Upper lobe of left lung (tissue), 4 donors: ENCODE measurements at regions not wholly inside any gene's neighbourhood (a gene's known extent, or its start where the extent isn't known, plus 50 kb on each side); places are given as distances from the start of the nearest gene placed in this dataset.

Experiments used
- POLR2A ChIP-seq, 4 donors: fragments of 450-650 bp; IDR thresholded peaks; one replicate each; pipeline ENCODE4 v1.5.1; 2016 to 2017; ENCODE audit warnings: antibody characterized with exemption in 4 of 4, mild to moderate bottlenecking in 2 of 4
- TF ChIP-seq, protein P1 (sequence below), 6 experiments: fragments of 450-650 bp in 4 of 6; fragments of 200-600 bp in 2 of 6; sonication (generic) in 2 of 6; IDR thresholded peaks; one replicate each; pipeline ENCODE4 v1.5.1; 2016 to 2019; ENCODE audit warnings: antibody characterized with exemption in 6 of 6

DNA sequence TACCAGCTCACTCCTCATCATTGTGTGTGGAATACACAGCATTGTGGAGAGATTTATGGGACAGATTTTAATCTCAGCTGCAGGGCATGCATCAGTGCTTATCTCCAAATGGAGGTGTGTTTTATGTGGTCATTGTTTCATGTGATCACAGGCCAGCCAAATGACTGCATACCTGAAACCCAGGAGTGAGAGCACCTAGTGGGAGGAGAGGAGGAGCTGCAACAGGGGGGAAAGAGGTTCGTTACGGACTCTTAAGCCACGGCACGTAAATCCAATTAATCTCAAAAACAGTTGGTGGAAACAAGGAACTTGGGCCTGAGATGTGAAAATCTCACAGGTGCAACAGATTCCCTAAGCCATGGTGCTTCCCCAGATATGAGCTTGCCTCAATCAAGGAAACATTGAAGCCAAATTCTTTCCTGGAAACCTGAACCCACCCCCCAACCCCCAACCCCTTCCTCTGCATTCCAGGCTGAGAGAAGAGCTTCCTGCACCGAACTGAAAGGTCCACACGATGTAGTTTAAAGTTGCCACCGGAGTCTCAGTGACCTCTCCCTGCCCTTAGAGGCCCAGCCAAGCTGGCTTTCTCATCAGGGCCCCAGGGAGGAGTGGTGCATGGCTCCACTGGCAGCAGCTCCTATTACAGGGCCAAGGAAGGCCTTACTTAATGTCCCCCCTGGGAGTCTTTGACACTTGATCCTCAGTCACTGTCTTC, 167.4 kb downstream of the C1D start:
- TF ChIP-seq, protein P1, sequence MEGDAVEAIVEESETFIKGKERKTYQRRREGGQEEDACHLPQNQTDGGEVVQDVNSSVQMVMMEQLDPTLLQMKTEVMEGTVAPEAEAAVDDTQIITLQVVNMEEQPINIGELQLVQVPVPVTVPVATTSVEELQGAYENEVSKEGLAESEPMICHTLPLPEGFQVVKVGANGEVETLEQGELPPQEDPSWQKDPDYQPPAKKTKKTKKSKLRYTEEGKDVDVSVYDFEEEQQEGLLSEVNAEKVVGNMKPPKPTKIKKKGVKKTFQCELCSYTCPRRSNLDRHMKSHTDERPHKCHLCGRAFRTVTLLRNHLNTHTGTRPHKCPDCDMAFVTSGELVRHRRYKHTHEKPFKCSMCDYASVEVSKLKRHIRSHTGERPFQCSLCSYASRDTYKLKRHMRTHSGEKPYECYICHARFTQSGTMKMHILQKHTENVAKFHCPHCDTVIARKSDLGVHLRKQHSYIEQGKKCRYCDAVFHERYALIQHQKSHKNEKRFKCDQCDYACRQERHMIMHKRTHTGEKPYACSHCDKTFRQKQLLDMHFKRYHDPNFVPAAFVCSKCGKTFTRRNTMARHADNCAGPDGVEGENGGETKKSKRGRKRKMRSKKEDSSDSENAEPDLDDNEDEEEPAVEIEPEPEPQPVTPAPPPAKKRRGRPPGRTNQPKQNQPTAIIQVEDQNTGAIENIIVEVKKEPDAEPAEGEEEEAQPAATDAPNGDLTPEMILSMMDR (IDR thresholded peaks at IDR 0.05) = no peak
- no peak for TF ChIP-seq POLR2A (IDR thresholded peaks at IDR 0.05)
